GM06990 (cell line): ENCODE measurements at regions not wholly inside any gene's neighbourhood (a gene's known extent, or its start where the extent isn't known, plus 50 kb on each side); places are given as distances from the start of the nearest gene placed in this dataset.

ENCODE experiments used
- DNase-seq: peaks from one replicate; pipeline ENCODE4 v3.0.0-alpha.2; 2011; ENCODE audit not compliant: insufficient read length; ENCODE audit errors: extremely low read depth
- H3K27me3 ChIP-seq: replicated peaks from 2 replicates; pipeline ENCODE4 v1.6.0; 2011; ENCODE audit warnings: low read length; ENCODE audit not compliant: control insufficient read depth, insufficient read depth
- H3K36me3 ChIP-seq: 2 replicates; pipeline ENCODE4 v1.5.1; 2011; ENCODE audit warnings: low read length; ENCODE audit not compliant: control insufficient read depth, insufficient read depth
- H3K4me3 ChIP-seq: replicated peaks from 2 replicates; pipeline ENCODE4 v1.5.1; 2011; ENCODE audit warnings: low read depth, mild to moderate bottlenecking, control low read depth, low read length
- CTCF ChIP-seq: IDR thresholded peaks from 2 replicates; pipeline ENCODE4 v1.5.1; 2011; ENCODE audit warnings: low read length, control low read depth, mild to moderate bottlenecking, inconsistent platforms; ENCODE audit not compliant: insufficient read depth, poor library complexity, severe bottlenecking

- DNase-seq, result no peak
- no peaks in the 10 kb centered on the region for H3K36me3 ChIP-seq
- no peaks in the 10 kb centered on the region for H3K27me3 ChIP-seq
- TF ChIP-seq CTCF, result no peak
- no peak overlapping the region for H3K4me3 ChIP-seq
Observed at GRCh38 chr16:73840728-73841127, 455.9 kb upstream of the PSMD7 start.

GRCh38 chr16:73831220-73831619 is 465.4 kb upstream of the PSMD7 start:
- no peak for TF ChIP-seq CTCF
- Histone ChIP-seq H3K4me3 (no peak overlapping the region), H3K27me3 (no peaks in the 10 kb centered on the region), H3K36me3 (no peaks in the 10 kb centered on the region)
- DNase-seq, result no peak

GRCh38 chr16:73823205-73823849 is 473.3 kb upstream of the PSMD7 start:
- H3K4me3 ChIP-seq, result no peak overlapping the region
- no peaks in the 10 kb centered on the region for H3K27me3 ChIP-seq
- no peaks in the 10 kb centered on the region for H3K36me3 ChIP-seq
- TF ChIP-seq CTCF, result no peak
- no peak for DNase-seq

- H3K27me3 ChIP-seq, result no peaks in the 10 kb centered on the region
- TF ChIP-seq CTCF, result no peak
- H3K4me3 ChIP-seq, result no peak overlapping the region
- no peaks in the 10 kb centered on the region for H3K36me3 ChIP-seq
- no peak for DNase-seq
Observed at GRCh38 chr16:73817526-73818324, 478.9 kb upstream of the PSMD7 start.

- no peak for DNase-seq
- no peak for TF ChIP-seq CTCF
- H3K36me3 ChIP-seq, result no peaks in the 10 kb centered on the region
- H3K4me3 ChIP-seq, result no peak overlapping the region
- no peaks in the 10 kb centered on the region for H3K27me3 ChIP-seq
Observed at GRCh38 chr16:73813527-73813926, 483.1 kb upstream of the PSMD7 start.
